ENCODE measurements at regions not wholly inside any gene's neighbourhood (a gene's known extent, or its start where the extent isn't known, plus 50 kb on each side); places are given as distances from the start of the nearest gene placed in this dataset.
A peak's percentile ranks its signal among the peaks of the same experiment; 100 is the strongest.

DNA sequence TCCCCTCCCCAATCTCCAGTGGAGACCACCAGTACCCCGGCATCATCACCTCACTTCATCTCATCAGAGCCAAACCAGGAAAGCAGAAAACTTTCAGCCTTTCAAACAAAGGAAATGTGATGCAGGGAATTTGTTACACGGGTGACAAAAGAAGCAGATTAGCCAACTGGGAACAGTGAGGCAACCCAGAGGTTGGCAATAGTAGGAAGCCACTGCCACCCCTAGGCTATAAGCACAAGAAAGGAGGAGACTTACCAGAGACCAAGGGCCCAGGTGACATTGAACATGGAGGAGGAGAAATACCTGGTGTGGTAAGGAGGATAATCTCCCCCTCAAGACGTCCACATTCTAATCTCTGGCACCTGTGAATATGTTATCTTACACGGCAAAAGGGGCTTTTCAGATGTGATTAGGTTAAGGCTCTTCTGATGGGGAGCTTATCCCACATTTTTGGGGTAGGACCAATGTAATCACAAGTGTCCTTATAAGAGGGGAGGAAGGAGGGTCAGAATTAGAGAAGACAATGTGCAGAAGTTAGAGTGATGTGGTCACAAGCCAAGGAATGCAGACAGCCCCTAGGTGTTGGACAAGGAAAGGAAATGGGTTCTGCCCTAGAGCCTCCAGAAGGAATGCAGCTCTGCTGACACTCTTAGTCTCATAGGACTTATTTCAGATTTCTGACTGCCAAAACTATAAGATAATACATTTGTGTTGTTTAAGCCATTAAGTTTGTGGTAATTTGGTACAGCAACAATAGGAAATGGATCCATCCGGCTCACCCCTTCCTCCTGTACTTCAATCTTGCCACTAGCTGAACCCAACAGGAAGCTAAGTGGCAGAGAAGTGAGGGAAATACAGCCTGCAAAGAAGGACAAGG lies 83.6 kb upstream of the VAV3 start:
- peaks cover 0 to 2% (median 0%) of the 10 kb centered on the region in 7 donors for H3K9me3 Mint-ChIP-seq
- ATAC-seq (ENCODE audit: low read depth in 2 of 2): no peak
- DNase-seq: no peak
- H3K36me3 Mint-ChIP-seq: peaks cover 4 to 24% of the 10 kb centered on the region in 2 donors
- peaks cover 18 to 47% (median 42%) of the 10 kb centered on the region in 3 donors for H3K4me1 Mint-ChIP-seq
- peak overlapping the region in 3 of 8 donors; percentile 2 to 77 (median 35) for H3K4me3 Mint-ChIP-seq
- H3K27me3 Mint-ChIP-seq: no peaks in the 10 kb centered on the region
- peak overlapping the region in 3 of 6 donors; percentile 29 to 39 (median 34) for H3K27ac Mint-ChIP-seq

DNA sequence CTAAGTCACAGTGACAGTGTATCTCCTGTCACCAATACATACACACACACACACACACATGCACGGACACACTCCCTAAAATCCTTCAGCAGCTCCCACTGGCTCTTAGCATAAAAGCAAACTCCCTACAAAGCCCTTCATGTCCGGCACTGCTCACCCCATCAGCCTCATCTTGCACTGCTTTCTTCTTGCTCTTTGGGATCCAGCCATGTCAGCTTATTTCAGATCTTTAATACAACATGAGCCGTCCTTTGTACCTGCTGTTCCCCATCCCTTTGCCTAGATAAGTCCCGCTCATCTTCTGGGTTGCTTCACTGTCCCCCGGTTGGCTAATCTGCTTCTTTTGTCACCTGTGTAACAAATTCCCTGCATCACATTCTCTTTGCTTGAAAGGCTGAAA lies 82.1 kb upstream of the VAV3 start:
- H3K27ac Mint-ChIP-seq: peak overlapping the region in 2 of 6 donors; percentile 62 to 76

DNA sequence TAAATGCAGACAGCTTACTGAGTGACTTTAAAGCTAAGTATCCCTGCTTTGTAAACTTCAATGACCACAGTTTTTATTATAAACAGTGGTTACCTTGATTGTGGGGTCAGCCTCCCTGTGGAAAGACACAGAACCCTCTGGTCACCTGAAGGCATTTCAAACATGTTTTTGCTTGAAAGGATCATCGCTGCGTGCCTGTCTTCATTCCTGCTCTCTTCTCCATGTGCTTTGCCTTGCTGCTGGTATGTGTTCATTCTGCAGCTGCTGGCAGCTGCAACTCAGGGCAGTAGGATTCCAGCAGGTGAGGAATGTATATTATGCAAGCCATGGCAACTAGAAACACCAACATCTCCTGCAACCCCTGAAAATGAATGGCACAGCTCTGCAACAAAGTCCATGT lies 81.0 kb upstream of the VAV3 start:
- ATAC-seq (ENCODE audit: low read depth in 2 of 2) (no peak), DNase-seq (no peak)
- H3K4me3 Mint-ChIP-seq: peak overlapping the region in 1 of 8 donors; percentile 21
- H3K9me3 Mint-ChIP-seq: peaks cover 0 to 4% (median 0%) of the 10 kb centered on the region in 7 donors
- H3K4me1 Mint-ChIP-seq: peaks cover 41 to 67% (median 55%) of the 10 kb centered on the region in 3 donors
- H3K27me3 Mint-ChIP-seq: no peaks in the 10 kb centered on the region
- peak overlapping the region in 2 of 6 donors; percentile 33 to 72 for H3K27ac Mint-ChIP-seq
- peaks cover 4 to 31% of the 10 kb centered on the region in 2 donors for H3K36me3 Mint-ChIP-seq

More for the DNA sequence above, 82.1 kb upstream of the VAV3 start:
- DNase-seq: no peak
- Mint-ChIP-seq H3K4me1 (peaks cover 30 to 60% (median 48%) of the 10 kb centered on the region in 3 donors), H3K4me3 (no peak overlapping the region), H3K27me3 (no peaks in the 10 kb centered on the region), H3K36me3 (peaks cover 4 to 31% of the 10 kb centered on the region in 2 donors), H3K9me3 (peaks cover 0 to 4% (median 0%) of the 10 kb centered on the region in 7 donors)
- ATAC-seq (ENCODE audit: low read depth in 2 of 2): no peak

DNA sequence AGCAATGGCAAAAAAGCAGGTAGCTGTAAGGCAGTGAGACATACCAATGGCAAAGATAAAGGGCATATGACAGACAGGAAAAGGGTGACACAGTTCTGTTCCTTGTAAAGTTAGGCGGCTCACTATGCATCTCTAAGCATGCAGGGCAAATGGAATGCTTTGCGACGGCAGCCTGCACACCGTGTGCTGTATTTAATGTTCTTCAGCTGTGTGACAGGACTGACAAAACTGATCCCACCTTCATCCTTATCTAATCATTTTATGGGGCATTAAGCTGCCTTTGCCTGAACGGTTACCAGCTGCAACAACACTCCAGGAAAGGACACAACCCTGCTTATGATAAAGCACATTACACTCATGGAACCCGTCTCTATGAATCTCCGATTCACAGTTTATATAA lies 80.5 kb upstream of the VAV3 start:
- H3K4me3 Mint-ChIP-seq: peak overlapping the region in 1 of 8 donors; percentile 11

DNA sequence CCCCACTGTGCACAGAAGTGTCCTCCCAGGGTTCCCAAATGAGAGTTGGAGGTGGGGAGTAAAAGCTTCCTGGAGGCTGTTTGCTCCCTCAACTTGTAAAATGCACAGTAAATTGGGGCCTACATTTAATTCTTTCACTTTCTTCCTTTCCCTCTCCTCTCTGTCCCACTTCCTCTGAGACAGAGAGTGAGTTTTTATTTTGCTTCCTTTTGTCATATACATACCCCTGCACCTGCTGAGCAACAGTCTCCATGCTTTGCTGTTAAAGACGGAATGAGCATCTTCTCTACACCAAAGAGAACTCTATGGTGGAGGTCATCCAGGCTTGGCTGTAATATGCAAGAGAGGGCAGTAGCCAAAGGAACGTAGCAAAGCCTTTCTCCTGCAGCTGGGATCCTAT lies 79.3 kb upstream of the VAV3 start:
- no peaks in the 10 kb centered on the region for H3K27me3 Mint-ChIP-seq
- peaks cover 0 to 4% (median 0%) of the 10 kb centered on the region in 7 donors for H3K9me3 Mint-ChIP-seq
- ATAC-seq (ENCODE audit: low read depth in 2 of 2) (no peak), DNase-seq (no peak)
- peaks cover 4 to 31% of the 10 kb centered on the region in 2 donors for H3K36me3 Mint-ChIP-seq
- H3K4me1 Mint-ChIP-seq: peaks cover 44 to 59% (median 55%) of the 10 kb centered on the region in 3 donors
- H3K4me3 Mint-ChIP-seq: peak overlapping the region in 6 of 8 donors; percentile 13 to 83 (median 58)
- peak overlapping the region; percentile 55 to 96 (median 92) for H3K27ac Mint-ChIP-seq

More for the DNA sequence above, 80.5 kb upstream of the VAV3 start:
- H3K36me3 Mint-ChIP-seq: peaks cover 4 to 31% of the 10 kb centered on the region in 2 donors
- H3K27ac Mint-ChIP-seq: peak overlapping the region in 3 of 6 donors; percentile 33 to 73 (median 72)
- no peak for ATAC-seq (ENCODE audit: low read depth in 2 of 2)
- peaks cover 0 to 4% (median 0%) of the 10 kb centered on the region in 7 donors for H3K9me3 Mint-ChIP-seq
- peaks cover 45 to 65% (median 49%) of the 10 kb centered on the region in 3 donors for H3K4me1 Mint-ChIP-seq
- DNase-seq: no peak
- no peaks in the 10 kb centered on the region for H3K27me3 Mint-ChIP-seq

DNA sequence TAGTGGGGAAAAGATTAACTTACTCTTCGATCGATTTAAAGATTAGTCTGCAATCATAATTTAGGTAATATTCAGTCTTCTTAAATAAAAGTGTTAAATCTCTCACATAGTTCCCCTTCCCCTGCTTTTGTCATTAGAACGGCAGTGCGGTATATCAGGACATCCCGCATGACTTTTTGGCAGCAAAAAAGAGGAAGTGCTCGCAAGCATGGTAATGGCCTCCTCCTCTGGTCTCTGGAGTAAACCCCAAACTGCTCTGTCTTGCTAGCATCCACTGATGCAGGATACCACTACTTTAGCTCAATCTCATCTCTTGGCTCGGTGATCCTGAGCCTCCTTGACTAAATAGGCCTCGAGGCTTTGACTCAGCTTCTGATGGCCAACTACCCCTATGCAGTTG lies 78.7 kb upstream of the VAV3 start:
- peak overlapping the region; percentile 73 to 96 (median 92) for H3K27ac Mint-ChIP-seq
- H3K9me3 Mint-ChIP-seq: peaks cover 0 to 4% (median 0%) of the 10 kb centered on the region in 7 donors
- no peaks in the 10 kb centered on the region for H3K27me3 Mint-ChIP-seq
- peak overlapping the region; percentile 4 to 83 (median 52) for H3K4me3 Mint-ChIP-seq
- peaks cover 4 to 31% of the 10 kb centered on the region in 2 donors for H3K36me3 Mint-ChIP-seq
- DNase-seq (peak; percentile 79), ATAC-seq (ENCODE audit: low read depth in 2 of 2) (peak; percentile 95)
- peaks cover 44 to 55% (median 53%) of the 10 kb centered on the region in 3 donors for H3K4me1 Mint-ChIP-seq

DNA sequence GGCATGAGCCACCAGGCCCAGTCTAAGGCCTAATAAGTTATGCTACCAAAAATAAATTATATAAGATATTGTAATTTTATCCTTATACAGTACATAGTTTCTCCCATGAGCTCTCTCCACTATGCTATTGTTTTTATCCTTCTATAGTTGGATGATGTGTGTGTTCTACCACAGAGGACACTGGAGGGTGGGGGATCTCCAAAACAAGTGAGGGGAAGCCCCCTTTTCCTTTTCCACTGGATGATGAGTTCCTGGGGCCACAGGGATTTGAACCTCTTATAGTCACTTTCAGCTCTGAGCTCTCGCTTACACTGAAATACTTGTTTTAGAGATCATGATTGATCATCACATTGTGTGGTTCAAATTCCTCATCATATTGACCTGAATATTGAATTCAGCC lies 77.6 kb upstream of the VAV3 start:
- ATAC-seq (ENCODE audit: low read depth in 2 of 2) (no peak), DNase-seq (no peak)
- H3K4me3 Mint-ChIP-seq: peak overlapping the region in 2 of 8 donors; percentile 39 to 67

DNA sequence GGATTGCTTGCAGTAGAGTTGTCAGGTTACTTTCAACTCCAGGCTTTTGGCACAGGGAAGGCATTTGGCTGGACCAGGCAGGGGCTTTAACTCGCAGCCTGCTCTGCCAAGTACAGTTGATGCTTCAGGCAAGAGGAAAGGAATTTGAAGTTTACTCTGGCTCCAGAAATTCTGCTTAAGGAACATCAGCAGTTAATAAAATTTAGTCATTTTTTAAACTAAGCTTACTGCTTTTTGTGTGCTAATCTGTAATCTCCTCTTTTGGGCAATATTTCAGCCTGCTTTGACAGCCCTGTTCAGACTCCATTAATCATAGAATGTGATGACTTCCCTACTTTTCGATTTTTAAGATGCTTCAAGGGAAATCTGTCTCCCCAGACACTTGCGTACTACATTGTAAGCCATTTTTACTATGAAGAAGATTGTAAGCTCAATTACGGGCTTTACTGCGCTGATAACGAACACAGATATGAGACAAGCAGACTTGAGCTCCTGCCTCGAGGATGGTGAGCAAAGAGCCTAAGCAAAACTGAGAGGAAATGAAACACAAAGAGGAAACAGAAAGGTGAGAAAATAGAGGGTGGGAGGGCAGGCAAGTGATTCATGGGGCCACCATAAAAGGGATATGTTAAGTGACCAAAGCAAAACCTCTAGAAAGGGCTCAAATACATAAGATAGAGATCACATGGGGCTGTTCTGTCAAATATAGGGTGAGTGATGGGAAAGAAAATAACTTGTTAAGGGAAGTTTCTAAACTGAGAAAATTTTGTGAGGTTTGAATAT lies 76.6 kb upstream of the VAV3 start:
- peak; percentile 55 to 62 for ATAC-seq (ENCODE audit: low read depth in 2 of 2)
- Mint-ChIP-seq H3K9me3 (peaks cover 0 to 4% (median 0%) of the 10 kb centered on the region in 7 donors), H3K27me3 (no peaks in the 10 kb centered on the region), H3K4me3 (peak overlapping the region in 7 of 8 donors; percentile 8 to 71 (median 45)), H3K4me1 (peaks cover 36 to 55% (median 50%) of the 10 kb centered on the region in 3 donors), H3K36me3 (peaks cover 4 to 21% of the 10 kb centered on the region in 2 donors), H3K27ac (peak overlapping the region; percentile 55 to 92 (median 76))
- peak; percentile 59 for DNase-seq

More for the DNA sequence above, 77.6 kb upstream of the VAV3 start:
- Mint-ChIP-seq H3K9me3 (peaks cover 0 to 4% (median 0%) of the 10 kb centered on the region in 7 donors), H3K27me3 (no peaks in the 10 kb centered on the region), H3K36me3 (peaks cover 4 to 31% of the 10 kb centered on the region in 2 donors), H3K27ac (peak overlapping the region in 2 of 6 donors; percentile 63 to 73), H3K4me1 (peaks cover 39 to 55% (median 50%) of the 10 kb centered on the region in 3 donors)

DNA sequence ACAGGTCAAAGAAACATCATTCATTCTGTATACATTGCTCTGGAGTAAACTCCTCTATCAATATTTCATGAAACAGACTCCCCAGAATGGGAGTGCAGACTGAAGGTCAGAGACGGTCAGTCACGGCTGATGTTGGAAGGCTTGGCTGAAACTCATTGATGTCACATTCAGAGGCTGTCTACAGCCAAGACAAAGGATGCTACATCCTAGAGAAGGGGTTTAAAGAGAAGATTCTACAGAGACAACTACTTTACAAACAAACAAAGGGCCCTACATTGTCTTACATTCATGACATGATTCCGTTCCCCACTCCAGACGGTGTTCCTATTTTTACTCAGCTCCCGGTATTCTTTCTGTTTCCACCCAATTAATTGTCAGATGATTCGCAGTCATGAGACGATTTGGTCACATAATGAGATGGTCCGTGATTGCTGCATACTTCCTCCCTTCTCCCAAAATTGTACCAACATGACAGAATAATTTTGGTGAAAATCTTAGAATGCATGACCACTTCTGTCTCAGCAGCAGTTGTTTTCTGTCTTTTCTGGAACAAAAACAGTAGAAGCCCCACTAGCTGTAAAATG lies 73.8 kb upstream of the VAV3 start:
- no peak for ATAC-seq (ENCODE audit: low read depth in 2 of 2)
- Mint-ChIP-seq H3K9me3 (peaks cover 0 to 4% (median 0%) of the 10 kb centered on the region in 7 donors), H3K4me3 (no peak overlapping the region), H3K27ac (peak overlapping the region in 2 of 6 donors; percentile 40 to 60), H3K4me1 (peaks cover 28 to 46% (median 34%) of the 10 kb centered on the region in 3 donors), H3K27me3 (no peaks in the 10 kb centered on the region), H3K36me3 (peaks cover 0 to 8% of the 10 kb centered on the region in 2 donors)
- DNase-seq: no peak

DNA sequence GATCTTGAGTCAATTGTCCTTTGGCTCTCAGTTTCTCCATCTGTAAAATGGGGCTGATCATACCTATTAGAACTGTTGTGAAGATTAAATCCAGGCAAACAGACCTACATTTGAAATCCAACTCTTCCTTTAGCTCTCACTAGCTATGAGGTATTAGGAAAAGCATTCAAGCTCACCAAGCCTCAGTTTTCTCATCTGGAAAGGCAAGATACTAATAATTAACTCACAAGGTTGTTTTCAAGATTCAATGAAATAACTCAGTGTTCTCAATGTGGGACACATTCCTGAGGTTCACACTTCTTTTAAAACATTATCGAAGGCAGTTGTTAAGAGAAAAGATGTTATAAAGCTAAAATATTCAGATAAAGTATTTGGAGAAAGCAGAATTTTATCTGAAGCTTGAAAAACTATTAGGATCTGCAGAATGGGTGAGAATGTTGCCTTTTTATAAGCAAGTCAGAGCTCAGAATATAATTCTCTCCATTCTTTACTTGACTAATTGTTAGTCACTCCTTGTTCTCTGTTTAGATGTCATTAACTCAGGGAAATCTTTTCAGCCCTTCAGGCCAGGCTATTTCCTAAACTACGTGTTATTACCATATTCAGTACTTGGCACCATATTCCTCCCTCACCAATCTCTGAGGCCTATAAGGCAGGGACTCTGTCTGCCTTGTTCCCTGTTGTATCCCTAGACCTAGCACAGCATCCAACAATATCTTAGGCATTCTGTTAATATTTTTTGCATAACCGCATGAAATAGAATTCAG lies 72.0 kb upstream of the VAV3 start:
- Mint-ChIP-seq H3K4me1 (peaks cover 18 to 31% (median 19%) of the 10 kb centered on the region in 3 donors), H3K36me3 (no peaks in the 10 kb centered on the region), H3K27ac (peak overlapping the region in 3 of 6 donors; percentile 2 to 56 (median 51)), H3K4me3 (no peak overlapping the region), H3K27me3 (no peaks in the 10 kb centered on the region), H3K9me3 (no peaks in the 10 kb centered on the region)
- ATAC-seq (ENCODE audit: low read depth in 2 of 2): no peak
- no peak for DNase-seq

DNA sequence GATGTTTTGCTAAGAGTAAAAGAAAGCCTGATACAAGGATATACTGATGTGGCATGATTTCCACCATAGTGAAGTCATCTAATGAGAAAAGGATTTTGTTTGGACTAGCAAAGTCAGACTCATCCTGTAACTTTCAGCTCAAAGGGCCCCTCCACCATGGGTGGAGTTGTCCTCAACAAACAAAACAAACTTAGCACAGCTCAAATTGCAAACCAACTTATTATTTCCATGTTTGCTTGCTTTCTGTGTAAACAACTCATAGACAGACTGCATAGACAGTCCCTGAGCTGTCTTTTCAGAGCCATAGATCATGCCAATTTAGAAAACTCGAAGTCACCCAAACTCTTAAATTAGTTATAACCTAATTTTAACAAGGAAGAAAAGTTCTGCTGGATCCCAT lies 69.4 kb upstream of the VAV3 start:
- H3K4me3 Mint-ChIP-seq: no peak overlapping the region
- no peaks in the 10 kb centered on the region for H3K36me3 Mint-ChIP-seq
- ATAC-seq (ENCODE audit: low read depth in 2 of 2) (no peak), DNase-seq (no peak)
- H3K9me3 Mint-ChIP-seq: no peaks in the 10 kb centered on the region
- no peaks in the 10 kb centered on the region for H3K27me3 Mint-ChIP-seq
- H3K4me1 Mint-ChIP-seq: peaks cover 7 to 9% (median 9%) of the 10 kb centered on the region in 3 donors
- H3K27ac Mint-ChIP-seq: no peak overlapping the region

DNA sequence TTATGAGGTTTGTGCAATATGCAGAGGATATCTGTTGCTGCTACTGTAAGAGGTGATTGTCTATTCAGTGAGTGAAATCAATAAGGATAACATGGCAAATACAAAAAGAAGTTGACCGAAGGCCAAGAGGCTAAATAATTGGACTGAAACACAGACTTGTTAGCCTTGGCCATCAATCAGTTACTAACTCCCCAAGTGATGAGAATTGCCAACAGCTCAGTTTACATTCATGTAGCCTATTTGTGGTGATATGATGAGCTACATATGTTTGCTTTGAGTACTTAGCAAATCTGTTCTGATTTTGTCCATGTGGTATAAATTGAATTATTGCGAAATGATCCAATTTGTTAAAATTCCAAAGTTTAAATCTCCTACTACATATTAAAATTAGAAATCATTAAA lies 68.6 kb upstream of the VAV3 start:
- no peak for DNase-seq
- no peak for ATAC-seq (ENCODE audit: low read depth in 2 of 2)
- H3K27me3 Mint-ChIP-seq: no peaks in the 10 kb centered on the region
- peaks cover 13 to 15% (median 14%) of the 10 kb centered on the region in 3 donors for H3K4me1 Mint-ChIP-seq
- H3K9me3 Mint-ChIP-seq: no peaks in the 10 kb centered on the region
- no peaks in the 10 kb centered on the region for H3K36me3 Mint-ChIP-seq
- no peak overlapping the region for H3K4me3 Mint-ChIP-seq
- H3K27ac Mint-ChIP-seq: no peak overlapping the region
